ENCODE measurements at regions not wholly inside any gene's neighbourhood (a gene's known extent, or its start where the extent isn't known, plus 50 kb on each side); places are given as distances from the start of the nearest gene placed in this dataset.
A peak's percentile ranks its signal among the peaks of the same experiment; 100 is the strongest.
"Not testable (repeated sequence)": the region's sequence is repeated elsewhere in the genome, so short reads cannot be mapped to it uniquely, and the experiment has no call there.

- H3K9me3 ChIP-seq: no peaks in the 10 kb centered on the region
- no peaks in the 10 kb centered on the region for H3K27me3 ChIP-seq
- no peaks in the 10 kb centered on the region for H3K36me3 ChIP-seq
These were observed 69.8 kb upstream of the SCAF4 start for GRCh38 chr21:31801551-31802219.

GRCh38 chr21:31798842-31799704 lies 67.2 kb upstream of the SCAF4 start:
- Histone ChIP-seq H3K27me3 (no peaks in the 10 kb centered on the region), H3K4me3 (no peak overlapping the region), H3K9me3 (no peaks in the 10 kb centered on the region), H3K36me3 (no peaks in the 10 kb centered on the region), H3K4me1 (no peaks in the 10 kb centered on the region), H3K27ac (no peak overlapping the region)
- no peak for TF ChIP-seq POLR2A (IDR thresholded peaks at IDR 0.05)
- TF ChIP-seq CTCF (IDR thresholded peaks at IDR 0.05): no peak
- no peak for DNase-seq

More at GRCh38 chr21:31801551-31802219, 69.8 kb upstream of the SCAF4 start:
- Histone ChIP-seq H3K4me3 (no peak overlapping the region), H3K27ac (no peak overlapping the region), H3K4me1 (no peaks in the 10 kb centered on the region)
- no peak for TF ChIP-seq POLR2A (IDR thresholded peaks at IDR 0.05)
- no peak for TF ChIP-seq CTCF (IDR thresholded peaks at IDR 0.05)
- DNase-seq: no peak

GRCh38 chr21:31795992-31796391 lies 64.1 kb upstream of the SCAF4 start:
- Histone ChIP-seq H3K9me3 (no peaks in the 10 kb centered on the region), H3K4me3 (no peak overlapping the region), H3K4me1 (no peaks in the 10 kb centered on the region), H3K27me3 (no peaks in the 10 kb centered on the region), H3K36me3 (no peaks in the 10 kb centered on the region), H3K27ac (no peak overlapping the region)
- TF ChIP-seq CTCF (IDR thresholded peaks at IDR 0.05): no peak
- no peak for TF ChIP-seq POLR2A (IDR thresholded peaks at IDR 0.05)
- no peak for DNase-seq

GRCh38 chr21:31790420-31790819 lies 58.5 kb upstream of the SCAF4 start:
- not testable (repeated sequence) for H3K9me3 ChIP-seq, H3K4me3 ChIP-seq, H3K36me3 ChIP-seq, H3K27ac ChIP-seq, H3K27me3 ChIP-seq, DNase-seq, H3K4me1 ChIP-seq

GRCh38 chr21:31788581-31788980 lies 56.7 kb upstream of the SCAF4 start:
- TF ChIP-seq POLR2A (IDR thresholded peaks at IDR 0.05) (no peak), CTCF (IDR thresholded peaks at IDR 0.05) (no peak)
- Histone ChIP-seq H3K9me3 (no peaks in the 10 kb centered on the region), H3K36me3 (no peaks in the 10 kb centered on the region), H3K4me1 (no peaks in the 10 kb centered on the region), H3K4me3 (no peak overlapping the region), H3K27ac (no peak overlapping the region), H3K27me3 (no peaks in the 10 kb centered on the region)
- DNase-seq: no peak

- H3K27me3 ChIP-seq, H3K27ac ChIP-seq, H3K36me3 ChIP-seq, H3K4me3 ChIP-seq, H3K4me1 ChIP-seq, H3K9me3 ChIP-seq: not testable (repeated sequence)
- peak in 1 of 3 donors; percentile 19 for DNase-seq
These were observed 55.8 kb upstream of the SCAF4 start for GRCh38 chr21:31787691-31788090.

Data from Peyer's patch (tissue), 4 donors.